SK-N-SH (cell line): ENCODE measurements at regions not wholly inside any gene's neighbourhood (a gene's known extent, or its start where the extent isn't known, plus 50 kb on each side); places are given as distances from the start of the nearest gene placed in this dataset.

Experiments
- CTCF ChIA-PET: fragments of 300-600, 350-600 bp; formaldehyde crosslinking; extraction: SDS; loops from one replicate; lab custom pipeline; 2021; lab: Yijun Ruan, JAX
- POLR2A ChIA-PET: fragments of 350-600 bp; sonication (Branson Sonifier 250); formaldehyde crosslinking; extraction: SDS; loops from one replicate; lab custom pipeline; 2020; ENCODE audit warnings: antibody characterized with exemption, inconsistent platforms; lab: Yijun Ruan, JAX
- DNase-seq: peaks from one replicate; pipeline ENCODE4 v3.0.0; 2012
- H2AFZ ChIP-seq: fragments of 200-600 bp; sonication (generic); 2 replicates; pipeline ENCODE4 v1.8.1; 2016; ENCODE audit warnings: antibody characterized with exemption, mild to moderate bottlenecking, low read depth
- H3F3A ChIP-seq: fragments of 200-600 bp; sonication (generic); replicated peaks from 2 replicates; pipeline ENCODE3; 2016; ENCODE audit warnings: antibody characterized with exemption, mild to moderate bottlenecking; ENCODE audit not compliant: insufficient read depth
- H3K27ac ChIP-seq, 2 experiments: fragments of 200-500 bp in 1 of 2; fragments of 200-600 bp in 1 of 2; sonication (Bioruptor generic) in 1 of 2; sonication (generic), shearing (Covaris generic) in 1 of 2; 2 replicates each; pipeline versions ENCODE4 v1.5.1 to v1.6.1; 2014 to 2016; ENCODE audit warnings: low read depth in 2 of 2, inconsistent platforms in 1 of 2, low read length in 1 of 2, mild to moderate bottlenecking in 1 of 2, mixed read lengths in 1 of 2
- H3K27me3 ChIP-seq: fragments of 200-600 bp; sonication (generic), shearing (Covaris generic); 2 replicates; pipeline ENCODE4 v1.6.1; 2016; ENCODE audit warnings: mixed run types; ENCODE audit not compliant: insufficient read depth
- H3K36me3 ChIP-seq, 2 experiments: fragments of 200-500 bp in 1 of 2; fragments of 200-600 bp in 1 of 2; sonication (Bioruptor generic) in 1 of 2; sonication (generic) in 1 of 2; replicated peaks in 1 of 2; 2 replicates each; pipeline versions ENCODE3 to v1.5.1; 2014 to 2016; ENCODE audit warnings: low read length in 1 of 2, mild to moderate bottlenecking in 1 of 2; ENCODE audit not compliant: insufficient read depth in 2 of 2, control insufficient read depth in 1 of 2
- H3K4me1 ChIP-seq, 2 experiments: fragments of 200-500 bp in 1 of 2; fragments of 200-600 bp in 1 of 2; sonication (Bioruptor generic) in 1 of 2; sonication (generic), shearing (Covaris generic) in 1 of 2; 2 replicates each; pipeline versions ENCODE4 v1.5.1 to v1.6.1; 2014 to 2016; ENCODE audit warnings: low read depth in 1 of 2, low read length in 1 of 2, mixed run types in 1 of 2; ENCODE audit not compliant: insufficient read depth in 2 of 2, control insufficient read depth in 1 of 2
- H3K4me2 ChIP-seq: fragments of 200-600 bp; sonication (generic), shearing (Covaris generic); 2 replicates; pipeline ENCODE4 v1.6.1; 2017; ENCODE audit warnings: mixed run types
- H3K4me3 ChIP-seq, 2 experiments: fragments of 200-500 bp in 1 of 2; fragments of 200-600 bp in 1 of 2; sonication (Bioruptor generic) in 1 of 2; sonication (generic), shearing (Covaris generic) in 1 of 2; 2 replicates each; pipeline versions ENCODE4 v1.5.1 to v1.8.1; 2014 to 2016; ENCODE audit warnings: low read depth in 2 of 2, inconsistent platforms in 1 of 2, low read length in 1 of 2, mild to moderate bottlenecking in 1 of 2, mixed read lengths in 1 of 2, moderate library complexity in 1 of 2
- H3K79me2 ChIP-seq: fragments of 200-600 bp; sonication (generic); 2 replicates; pipeline ENCODE4 v1.8.1; 2017; ENCODE audit warnings: mild to moderate bottlenecking; ENCODE audit not compliant: insufficient read depth
- H3K9ac ChIP-seq: fragments of 200-600 bp; sonication (generic); 2 replicates; pipeline ENCODE4 v1.6.1; 2017; ENCODE audit warnings: mixed run types
- H3K9me2 ChIP-seq: fragments of 200-600 bp; sonication (generic); 2 replicates; pipeline ENCODE4 v1.6.1; 2017; ENCODE audit warnings: mixed run types
- H3K9me3 ChIP-seq: fragments of 200-600 bp; sonication (generic); 2 replicates; pipeline ENCODE4 v1.6.1; 2017; ENCODE audit warnings: mixed run types, mild to moderate bottlenecking, moderate library complexity
- H4K20me1 ChIP-seq: fragments of 200-600 bp; sonication (generic); 2 replicates; pipeline ENCODE4 v1.6.1; 2017; ENCODE audit warnings: mild to moderate bottlenecking, mixed run types; ENCODE audit not compliant: insufficient read depth
- CHD2 ChIP-seq: fragments of 150-350 bp; IDR thresholded peaks from 2 replicates; pipeline ENCODE4 v1.6.1; 2018; ENCODE audit warnings: low read length; ENCODE audit not compliant: partially characterized antibody
- ELF1 ChIP-seq: IDR thresholded peaks from 2 replicates; pipeline ENCODE4 v1.4.0; 2012
- EP300 ChIP-seq, 2 experiments: IDR thresholded peaks; 2 replicates each; pipeline versions ENCODE4 v1.4.0 to v1.6.1; 2012; ENCODE audit warnings: borderline replicate concordance in 1 of 2, low read depth in 1 of 2, low read length in 1 of 2
- FOSL2 ChIP-seq: IDR thresholded peaks from 2 replicates; pipeline ENCODE4 v1.4.0; 2012; ENCODE audit warnings: low read depth, mild to moderate bottlenecking, moderate library complexity, borderline replicate concordance
- FOXJ3 ChIP-seq: sonication (generic); formaldehyde crosslinking; IDR thresholded peaks from 2 replicates; pipeline ENCODE4 v1.5.1; 2020; ENCODE audit warnings: mild to moderate bottlenecking, missing genetic modification reagents
- FOXM1 ChIP-seq: IDR thresholded peaks from 2 replicates; pipeline ENCODE4 v1.4.0; 2012; ENCODE audit warnings: low read depth, mild to moderate bottlenecking
- GABPA ChIP-seq: IDR thresholded peaks from 2 replicates; pipeline ENCODE4 v1.4.0; 2012; ENCODE audit warnings: low read depth, mild to moderate bottlenecking
- JUND ChIP-seq: IDR thresholded peaks from 2 replicates; pipeline ENCODE4 v1.4.0; 2012
- MAX ChIP-seq: IDR thresholded peaks from 2 replicates; pipeline ENCODE4 v1.4.0; 2012; ENCODE audit warnings: low read depth
- MXI1 ChIP-seq: IDR thresholded peaks from 2 replicates; pipeline ENCODE4 v1.6.1; 2012; ENCODE audit warnings: mild to moderate bottlenecking, low read depth, low read length, improper control_type of control experiment
- NFIC ChIP-seq: IDR thresholded peaks from 2 replicates; pipeline ENCODE4 v1.4.0; 2012; ENCODE audit warnings: borderline replicate concordance
- RAD21 ChIP-seq: IDR thresholded peaks from 2 replicates; pipeline ENCODE4 v1.6.1; 2012; ENCODE audit warnings: mild to moderate bottlenecking, low read length
- RCOR1 ChIP-seq: fragments of 150-350 bp; IDR thresholded peaks from 2 replicates; pipeline ENCODE4 v1.6.1; 2017; ENCODE audit warnings: antibody characterized with exemption, low read length
- RXRA ChIP-seq: IDR thresholded peaks from 2 replicates; pipeline ENCODE4 v1.4.0; 2012; ENCODE audit warnings: low read depth, mild to moderate bottlenecking, borderline replicate concordance
- SMC3 ChIP-seq: IDR thresholded peaks from 2 replicates; pipeline ENCODE4 v1.6.1; 2012; ENCODE audit warnings: low read depth, low read length, improper control_type of control experiment
- TEAD4 ChIP-seq: IDR thresholded peaks from 2 replicates; pipeline ENCODE4 v1.4.0; 2012; ENCODE audit warnings: mild to moderate bottlenecking, borderline replicate concordance; ENCODE audit not compliant: insufficient read depth
- YY1 ChIP-seq: IDR thresholded peaks from 2 replicates; pipeline ENCODE4 v1.4.0; 2012; ENCODE audit warnings: low read depth, mild to moderate bottlenecking
- WGBS: methylation state at CpG from one replicate; pipeline ENCODE4 v1.1.6; 2017; ENCODE audit warnings: low lambda C conversion rate; 5-methylcytosine and 5-hydroxymethylcytosine counted together
- TF ChIP-seq, protein P1 (sequence below): fragments of 150-350 bp; IDR thresholded peaks from 2 replicates; pipeline ENCODE4 v1.6.1; 2016; ENCODE audit warnings: mild to moderate bottlenecking, low read depth, low read length
- TF ChIP-seq, protein P2 (sequence below): IDR thresholded peaks from 2 replicates; pipeline ENCODE4 v1.6.1; 2012; ENCODE audit warnings: mild to moderate bottlenecking, low read depth, low read length, moderate library complexity
- TF ChIP-seq, protein P3 (sequence below): IDR thresholded peaks from 2 replicates; pipeline ENCODE4; 2012

GRCh38 chr5:159758189-159758588 lies 158.1 kb upstream of the ADRA1B start:
- no peaks in the 10 kb centered on the region for H3K4me1 ChIP-seq
- WGBS: 44% methylated on average over 4 of the region's 4 CpGs
- no peak for DNase-seq
- H3F3A ChIP-seq: no peaks in the 10 kb centered on the region
- no peaks in the 10 kb centered on the region for H3K9me2 ChIP-seq
- H3K79me2 ChIP-seq: no peaks in the 10 kb centered on the region
- ChIA-PET POLR2A (no interaction called here), CTCF (no interaction called here)
- no peak overlapping the region for H3K4me2 ChIP-seq
- H3K9ac ChIP-seq: no peak overlapping the region
- no peaks in the 10 kb centered on the region for H4K20me1 ChIP-seq
- no peak overlapping the region for H2AFZ ChIP-seq
- no peak overlapping the region for H3K27ac ChIP-seq
- no peaks in the 10 kb centered on the region for H3K36me3 ChIP-seq
- no peaks in the 10 kb centered on the region for H3K9me3 ChIP-seq
- no peaks in the 10 kb centered on the region for H3K27me3 ChIP-seq
- no peak overlapping the region for H3K4me3 ChIP-seq
- TF ChIP-seq RAD21 (no peak), RXRA (no peak), EP300 (IDR thresholded peaks at IDR 0.05; ENCODE audit: borderline replicate concordance in 1 of 2, low read depth in 1 of 2, low read length in 1 of 2) (no peak), RCOR1 (no peak), CHD2 (no peak), ELF1 (no peak), YY1 (no peak), FOXJ3 (CRISPR knock-in tag) (no peak), FOXM1 (no peak), MAX (no peak), MXI1 (no peak), SMC3 (no peak), TEAD4 (no peak), NFIC (no peak), JUND (no peak), GABPA (no peak), FOSL2 (no peak)
- TF ChIP-seq, protein P1, sequence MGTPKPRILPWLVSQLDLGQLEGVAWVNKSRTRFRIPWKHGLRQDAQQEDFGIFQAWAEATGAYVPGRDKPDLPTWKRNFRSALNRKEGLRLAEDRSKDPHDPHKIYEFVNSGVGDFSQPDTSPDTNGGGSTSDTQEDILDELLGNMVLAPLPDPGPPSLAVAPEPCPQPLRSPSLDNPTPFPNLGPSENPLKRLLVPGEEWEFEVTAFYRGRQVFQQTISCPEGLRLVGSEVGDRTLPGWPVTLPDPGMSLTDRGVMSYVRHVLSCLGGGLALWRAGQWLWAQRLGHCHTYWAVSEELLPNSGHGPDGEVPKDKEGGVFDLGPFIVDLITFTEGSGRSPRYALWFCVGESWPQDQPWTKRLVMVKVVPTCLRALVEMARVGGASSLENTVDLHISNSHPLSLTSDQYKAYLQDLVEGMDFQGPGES: no peak
- TF ChIP-seq, protein P2, sequence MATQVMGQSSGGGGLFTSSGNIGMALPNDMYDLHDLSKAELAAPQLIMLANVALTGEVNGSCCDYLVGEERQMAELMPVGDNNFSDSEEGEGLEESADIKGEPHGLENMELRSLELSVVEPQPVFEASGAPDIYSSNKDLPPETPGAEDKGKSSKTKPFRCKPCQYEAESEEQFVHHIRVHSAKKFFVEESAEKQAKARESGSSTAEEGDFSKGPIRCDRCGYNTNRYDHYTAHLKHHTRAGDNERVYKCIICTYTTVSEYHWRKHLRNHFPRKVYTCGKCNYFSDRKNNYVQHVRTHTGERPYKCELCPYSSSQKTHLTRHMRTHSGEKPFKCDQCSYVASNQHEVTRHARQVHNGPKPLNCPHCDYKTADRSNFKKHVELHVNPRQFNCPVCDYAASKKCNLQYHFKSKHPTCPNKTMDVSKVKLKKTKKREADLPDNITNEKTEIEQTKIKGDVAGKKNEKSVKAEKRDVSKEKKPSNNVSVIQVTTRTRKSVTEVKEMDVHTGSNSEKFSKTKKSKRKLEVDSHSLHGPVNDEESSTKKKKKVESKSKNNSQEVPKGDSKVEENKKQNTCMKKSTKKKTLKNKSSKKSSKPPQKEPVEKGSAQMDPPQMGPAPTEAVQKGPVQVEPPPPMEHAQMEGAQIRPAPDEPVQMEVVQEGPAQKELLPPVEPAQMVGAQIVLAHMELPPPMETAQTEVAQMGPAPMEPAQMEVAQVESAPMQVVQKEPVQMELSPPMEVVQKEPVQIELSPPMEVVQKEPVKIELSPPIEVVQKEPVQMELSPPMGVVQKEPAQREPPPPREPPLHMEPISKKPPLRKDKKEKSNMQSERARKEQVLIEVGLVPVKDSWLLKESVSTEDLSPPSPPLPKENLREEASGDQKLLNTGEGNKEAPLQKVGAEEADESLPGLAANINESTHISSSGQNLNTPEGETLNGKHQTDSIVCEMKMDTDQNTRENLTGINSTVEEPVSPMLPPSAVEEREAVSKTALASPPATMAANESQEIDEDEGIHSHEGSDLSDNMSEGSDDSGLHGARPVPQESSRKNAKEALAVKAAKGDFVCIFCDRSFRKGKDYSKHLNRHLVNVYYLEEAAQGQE: no peak
- TF ChIP-seq, protein P3, sequence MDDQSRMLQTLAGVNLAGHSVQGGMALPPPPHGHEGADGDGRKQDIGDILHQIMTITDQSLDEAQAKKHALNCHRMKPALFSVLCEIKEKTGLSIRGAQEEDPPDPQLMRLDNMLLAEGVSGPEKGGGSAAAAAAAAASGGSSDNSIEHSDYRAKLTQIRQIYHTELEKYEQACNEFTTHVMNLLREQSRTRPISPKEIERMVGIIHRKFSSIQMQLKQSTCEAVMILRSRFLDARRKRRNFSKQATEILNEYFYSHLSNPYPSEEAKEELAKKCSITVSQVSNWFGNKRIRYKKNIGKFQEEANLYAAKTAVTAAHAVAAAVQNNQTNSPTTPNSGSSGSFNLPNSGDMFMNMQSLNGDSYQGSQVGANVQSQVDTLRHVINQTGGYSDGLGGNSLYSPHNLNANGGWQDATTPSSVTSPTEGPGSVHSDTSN: no peak
